ENCODE measurements at regions not wholly inside any gene's neighbourhood (a gene's known extent, or its start where the extent isn't known, plus 50 kb on each side); places are given as distances from the start of the nearest gene placed in this dataset. TPM values are rescaled to one million over a fixed set of nuclear protein-coding genes. Genes with fewer than 3 reads are reported as not detected.

Small RNAs in the stretch of these regions (small RNA-seq; reads per million reads assigned to genes)
- gene RF00139 (ENCODE audit: insufficient read depth) (not detected), gene RN7SKP286 (ENCODE audit: insufficient read depth) (not detected)
